MM.1S (cell line): ENCODE measurements at regions not wholly inside any gene's neighbourhood (a gene's known extent, or its start where the extent isn't known, plus 50 kb on each side); places are given as distances from the start of the nearest gene placed in this dataset.

Experiments
- DNase-seq: peaks from one replicate; pipeline ENCODE4 v3.0.0-alpha.2; 2015
- H2AFZ ChIP-seq: fragments of 300-600 bp; sonication (generic); 2 replicates; pipeline ENCODE4 v1.6.0; 2016; ENCODE audit warnings: antibody characterized with exemption, low read length
- H3F3A ChIP-seq: fragments of 300-600 bp; sonication (generic); 2 replicates; pipeline ENCODE4 v1.6.1; 2016; ENCODE audit warnings: mild to moderate bottlenecking, antibody characterized with exemption, low read length, moderate library complexity, mixed read lengths; ENCODE audit not compliant: insufficient read depth
- H3K27ac ChIP-seq: fragments of 300-600 bp; sonication (generic); 2 replicates; pipeline ENCODE4 v1.5.1; 2016; ENCODE audit warnings: mild to moderate bottlenecking, low read length
- H3K27me3 ChIP-seq: fragments of 300-600 bp; sonication (generic); replicated peaks from 2 replicates; pipeline ENCODE4 v1.6.0; 2016; ENCODE audit warnings: low read length; ENCODE audit not compliant: insufficient read depth
- H3K36me3 ChIP-seq: fragments of 300-600 bp; sonication (generic); replicated peaks from 2 replicates; pipeline ENCODE4 v1.6.1; 2016; ENCODE audit warnings: mild to moderate bottlenecking, low read length, mixed read lengths; ENCODE audit not compliant: insufficient read depth
- H3K4me1 ChIP-seq: fragments of 300-600 bp; sonication (generic); 2 replicates; pipeline ENCODE4 v1.6.1; 2016; ENCODE audit warnings: low read length, mixed read lengths
- H3K4me2 ChIP-seq: fragments of 300-600 bp; sonication (generic); 2 replicates; pipeline ENCODE4 v1.6.0; 2016; ENCODE audit warnings: low read depth, low read length
- H3K4me3 ChIP-seq: fragments of 300-600 bp; sonication (generic); 2 replicates; pipeline ENCODE4 v1.5.1; 2016; ENCODE audit warnings: low read length, mixed read lengths
- H3K79me2 ChIP-seq: fragments of 300-600 bp; sonication (generic); 2 replicates; pipeline ENCODE4 v1.6.1; 2016; ENCODE audit warnings: mixed run types, low read length, mixed read lengths
- H3K9ac ChIP-seq: fragments of 300-600 bp; sonication (generic); 2 replicates; pipeline ENCODE4 v1.6.1; 2016; ENCODE audit warnings: low read length, mixed read lengths
- H3K9me2 ChIP-seq: fragments of 300-600 bp; sonication (generic); replicated peaks from 2 replicates; pipeline ENCODE4 v1.6.1; 2016; ENCODE audit warnings: mild to moderate bottlenecking, low read length, mixed read lengths; ENCODE audit not compliant: insufficient read depth
- H3K9me3 ChIP-seq: fragments of 300-600 bp; sonication (generic); replicated peaks from 2 replicates; pipeline ENCODE4 v1.6.1; 2016; ENCODE audit warnings: mild to moderate bottlenecking, low read length, mixed read lengths; ENCODE audit not compliant: insufficient read depth
- H4K20me1 ChIP-seq: fragments of 300-600 bp; sonication (generic); 2 replicates; pipeline ENCODE4 v1.6.1; 2016; ENCODE audit warnings: mild to moderate bottlenecking, low read length, moderate library complexity, mixed read lengths; ENCODE audit not compliant: insufficient read depth
- CTCF ChIP-seq: fragments of 300-600 bp; sonication (generic); IDR thresholded peaks from 2 replicates; pipeline ENCODE4 v1.5.1; 2016; ENCODE audit warnings: antibody characterized with exemption, low read length, mixed read lengths
- EZH2 ChIP-seq: fragments of 300-600 bp; sonication (generic); optimal IDR thresholded peaks from 2 replicates; pipeline ENCODE3; 2017; ENCODE audit warnings: low read depth, mild to moderate bottlenecking, antibody characterized with exemption, low read length, mixed read lengths
- EZH2phosphoT487 ChIP-seq: fragments of 300-600 bp; sonication (generic); IDR thresholded peaks from 2 replicates; pipeline ENCODE4 v1.6.1; 2018; ENCODE audit warnings: antibody characterized with exemption, low read length

DNA sequence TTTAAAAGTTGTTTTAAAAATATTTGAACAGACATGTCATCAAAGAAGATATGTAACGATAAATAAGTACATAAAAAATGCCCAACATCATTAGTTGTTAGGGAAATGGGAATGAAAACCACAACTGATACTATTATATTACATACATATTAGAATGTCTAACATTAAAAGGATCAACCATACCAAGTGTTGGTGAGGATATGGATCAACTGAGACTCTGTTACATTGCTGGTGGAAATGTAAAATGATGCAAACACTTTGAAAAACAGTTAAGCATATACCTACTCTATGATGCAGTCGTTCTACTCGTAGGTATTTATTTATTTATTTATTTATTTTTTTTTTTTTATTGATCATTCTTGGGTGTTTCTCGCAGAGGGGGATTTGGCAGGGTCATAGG is 149.7 kb downstream of the BRMS1L start:
- Histone ChIP-seq H2AFZ (no peak overlapping the region), H3K4me2 (no peak overlapping the region), H3K4me1 (no peaks in the 10 kb centered on the region)

GRCh38 chr14:35973770-35974169 is 147.6 kb downstream of the BRMS1L start:
- no peaks in the 10 kb centered on the region for H3K79me2 ChIP-seq
- no peaks in the 10 kb centered on the region for H3F3A ChIP-seq
- H3K9ac ChIP-seq: no peak overlapping the region
- no peaks in the 10 kb centered on the region for H3K4me1 ChIP-seq
- no peak overlapping the region for H2AFZ ChIP-seq
- no peaks in the 10 kb centered on the region for H3K9me2 ChIP-seq
- H3K9me3 ChIP-seq: no peaks in the 10 kb centered on the region
- no peak overlapping the region for H3K27ac ChIP-seq
- H4K20me1 ChIP-seq: no peaks in the 10 kb centered on the region
- no peaks in the 10 kb centered on the region for H3K27me3 ChIP-seq
- DNase-seq: no peak
- no peak overlapping the region for H3K4me3 ChIP-seq
- TF ChIP-seq EZH2phosphoT487: no peak
- no peak for TF ChIP-seq CTCF
- no peak for TF ChIP-seq EZH2
- H3K4me2 ChIP-seq: no peak overlapping the region
- no peaks in the 10 kb centered on the region for H3K36me3 ChIP-seq

More for the DNA sequence above, 149.7 kb downstream of the BRMS1L start:
- Histone ChIP-seq H4K20me1 (no peaks in the 10 kb centered on the region), H3K4me3 (no peak overlapping the region), H3F3A (no peaks in the 10 kb centered on the region), H3K79me2 (no peaks in the 10 kb centered on the region), H3K27ac (no peak overlapping the region), H3K9me3 (no peaks in the 10 kb centered on the region), H3K9me2 (no peaks in the 10 kb centered on the region), H3K36me3 (no peaks in the 10 kb centered on the region), H3K27me3 (no peaks in the 10 kb centered on the region), H3K9ac (no peak overlapping the region)
- no peak for DNase-seq
- no peak for TF ChIP-seq EZH2
- TF ChIP-seq EZH2phosphoT487: no peak
- TF ChIP-seq CTCF: no peak

GRCh38 chr14:35971965-35972630 is 146.0 kb downstream of the BRMS1L start:
- no peaks in the 10 kb centered on the region for H3K79me2 ChIP-seq
- no peak overlapping the region for H2AFZ ChIP-seq
- no peaks in the 10 kb centered on the region for H3K27me3 ChIP-seq
- H3K27ac ChIP-seq: no peak overlapping the region
- no peaks in the 10 kb centered on the region for H3F3A ChIP-seq
- no peaks in the 10 kb centered on the region for H3K9me3 ChIP-seq
- H3K9me2 ChIP-seq: no peaks in the 10 kb centered on the region
- DNase-seq: no peak
- no peaks in the 10 kb centered on the region for H4K20me1 ChIP-seq
- no peak overlapping the region for H3K4me3 ChIP-seq
- H3K4me1 ChIP-seq: no peaks in the 10 kb centered on the region
- H3K36me3 ChIP-seq: no peaks in the 10 kb centered on the region
- TF ChIP-seq EZH2 (no peak), EZH2phosphoT487 (no peak), CTCF (no peak)
- no peak overlapping the region for H3K4me2 ChIP-seq
- H3K9ac ChIP-seq: no peak overlapping the region
